NCI-H2196 (cell line): ENCODE measurements at regions not wholly inside any gene's neighbourhood (a gene's known extent, or its start where the extent isn't known, plus 50 kb on each side); places are given as distances from the start of the nearest gene placed in this dataset.

Experiments
- DNase-seq: peaks from one replicate; lab custom pipeline; 2025; ENCODE audit not compliant: unreplicated experiment; lab: John Stamatoyannopoulos, UW

- no peak for DNase-seq
Observed at GRCh38 chr17:62913991-62914570, 52.0 kb upstream of the TANC2 start.

GRCh38 chr17:62912363-62912762, 53.7 kb upstream of the TANC2 start:
- DNase-seq: no peak

- no peak for DNase-seq
Observed at GRCh38 chr17:62911114-62911513, 54.9 kb upstream of the TANC2 start.

- no peak for DNase-seq
Observed at GRCh38 chr17:62910277-62910676, 55.8 kb upstream of the TANC2 start.

GRCh38 chr17:62907961-62908360, 58.1 kb upstream of the TANC2 start:
- no peak for DNase-seq

- DNase-seq: no peak
Observed at GRCh38 chr17:62906881-62907280, 59.2 kb upstream of the TANC2 start.

- DNase-seq: no peak
Observed at GRCh38 chr17:62905233-62905632, 60.8 kb upstream of the TANC2 start.

GRCh38 chr17:62902531-62903220, 63.4 kb upstream of the TANC2 start:
- no peak for DNase-seq

GRCh38 chr17:62901544-62901943, 64.5 kb upstream of the TANC2 start:
- no peak for DNase-seq

- no peak for DNase-seq
Observed at GRCh38 chr17:62900096-62900495, 65.9 kb upstream of the TANC2 start.

- no peak for DNase-seq
Observed at GRCh38 chr17:62899361-62899760, 66.7 kb upstream of the TANC2 start.

GRCh38 chr17:62898239-62898864, 67.7 kb upstream of the TANC2 start:
- DNase-seq: no peak

GRCh38 chr17:62897706-62898105, 68.3 kb upstream of the TANC2 start:
- no peak for DNase-seq

GRCh38 chr17:62895320-62896301, 70.4 kb upstream of the TANC2 start:
- DNase-seq: no peak

- DNase-seq: peak; percentile 14
Observed at GRCh38 chr17:62892870-62893338, 73.1 kb upstream of the TANC2 start.

- DNase-seq: no peak
Observed at GRCh38 chr17:62892061-62892675, 73.9 kb upstream of the TANC2 start.

- no peak for DNase-seq
Observed at GRCh38 chr17:62891659-62892058, 74.4 kb upstream of the TANC2 start.

- DNase-seq: no peak
Observed at GRCh38 chr17:62888765-62889164, 77.3 kb upstream of the TANC2 start.

- no peak for DNase-seq
Observed at GRCh38 chr17:62888148-62888547, 77.9 kb upstream of the TANC2 start.

GRCh38 chr17:62887437-62887836, 78.6 kb upstream of the TANC2 start:
- no peak for DNase-seq

- DNase-seq: no peak
Observed at GRCh38 chr17:62884781-62885180, 76.7 kb upstream of the MARCHF10 start.
